GM18502 (cell line): ENCODE measurements at regions not wholly inside any gene's neighbourhood (a gene's known extent, or its start where the extent isn't known, plus 50 kb on each side); places are given as distances from the start of the nearest gene placed in this dataset.
"Not testable (repeated sequence)": the region's sequence is repeated elsewhere in the genome, so short reads cannot be mapped to it uniquely, and the experiment has no call there.

Experiments
- ATAC-seq: cut with Tn5 transposase; IDR thresholded peaks from one replicate; pipeline ENCODE4 v1.9.1; 2021; ENCODE audit warnings: mild to moderate bottlenecking; ENCODE audit not compliant: unreplicated experiment, poor library complexity

- ATAC-seq = not testable (repeated sequence)
Measured at GRCh38 chr2:91497129-91498064, 2805.9 kb downstream of the RPIA start.

GRCh38 chr2:91498065-91498449, 2806.6 kb downstream of the RPIA start:
- ATAC-seq = not testable (repeated sequence)

- ATAC-seq = not testable (repeated sequence)
Measured at GRCh38 chr2:91498513-91499250, 2807.2 kb downstream of the RPIA start.

GRCh38 chr2:91499431-91500050, 2808.1 kb downstream of the RPIA start:
- not testable (repeated sequence) for ATAC-seq

GRCh38 chr2:91500246-91500977, 2808.9 kb downstream of the RPIA start:
- ATAC-seq = not testable (repeated sequence)

GRCh38 chr2:91500978-91501310, 2809.5 kb downstream of the RPIA start:
- ATAC-seq = not testable (repeated sequence)

GRCh38 chr2:91501481-91502080, 2810.1 kb downstream of the RPIA start:
- ATAC-seq = not testable (repeated sequence)

- ATAC-seq = not testable (repeated sequence)
Measured at GRCh38 chr2:91503572-91503958, 2812.1 kb downstream of the RPIA start.

- not testable (repeated sequence) for ATAC-seq
Measured at GRCh38 chr2:91503959-91504741, 2812.7 kb downstream of the RPIA start.

- ATAC-seq = not testable (repeated sequence)
Measured at GRCh38 chr2:91508816-91509215, 2817.3 kb downstream of the RPIA start.

- ATAC-seq = not testable (repeated sequence)
Measured at GRCh38 chr2:91509276-91509675, 2817.8 kb downstream of the RPIA start.

- not testable (repeated sequence) for ATAC-seq
Measured at GRCh38 chr2:91511166-91511565, 2819.7 kb downstream of the RPIA start.

GRCh38 chr2:91515966-91516365, 2824.5 kb downstream of the RPIA start:
- not testable (repeated sequence) for ATAC-seq

GRCh38 chr2:91516669-91517068, 2825.2 kb downstream of the RPIA start:
- not testable (repeated sequence) for ATAC-seq

GRCh38 chr2:91517846-91518245, 2826.4 kb downstream of the RPIA start:
- ATAC-seq = not testable (repeated sequence)

GRCh38 chr2:91518361-91518981, 2827.0 kb downstream of the RPIA start:
- ATAC-seq = not testable (repeated sequence)

- ATAC-seq = not testable (repeated sequence)
Measured at GRCh38 chr2:91519359-91519758, 2827.9 kb downstream of the RPIA start.

- ATAC-seq = not testable (repeated sequence)
Measured at GRCh38 chr2:91519914-91520313, 2828.4 kb downstream of the RPIA start.
